ENCODE measurements at regions not wholly inside any gene's neighbourhood (a gene's known extent, or its start where the extent isn't known, plus 50 kb on each side); places are given as distances from the start of the nearest gene placed in this dataset.

DNA sequence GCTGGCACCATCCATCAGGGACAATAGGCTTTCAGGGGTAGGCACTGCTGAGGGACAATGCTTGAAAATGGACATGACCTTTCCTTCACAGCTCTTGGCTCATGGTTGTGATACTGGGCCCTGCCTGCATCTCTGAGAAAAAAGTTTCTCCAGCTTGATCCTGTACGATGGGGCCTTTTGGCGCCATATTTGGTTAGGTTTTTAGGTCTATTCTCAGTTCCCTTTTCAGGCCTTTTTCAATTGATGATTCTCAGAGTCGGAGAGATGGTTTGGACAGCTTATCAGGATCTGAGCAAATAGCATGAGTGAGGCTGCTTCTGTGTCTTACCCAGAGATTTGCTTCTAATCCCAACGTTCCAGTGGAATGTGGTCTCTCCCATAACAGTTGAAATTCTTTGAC is 141.6 kb downstream of the ZNF518B start:
- Histone ChIP-seq H3K4me3 (ENCODE audit: insufficient read depth, low read depth, low read length) (no peak overlapping the region), H3K27me3 (ENCODE audit: control insufficient read depth, insufficient read depth, low read length) (no peaks in the 10 kb centered on the region), H3K36me3 (replicated peaks; ENCODE audit: control insufficient read depth, insufficient read depth, low read length) (no peaks in the 10 kb centered on the region)
- DNase-seq = no peak

GRCh38 chr4:10312568-10312967 is 144.7 kb downstream of the ZNF518B start:
- no peaks in the 10 kb centered on the region for H3K36me3 ChIP-seq (replicated peaks; ENCODE audit: control insufficient read depth, insufficient read depth, low read length)
- DNase-seq = no peak
- no peak overlapping the region for H3K4me3 ChIP-seq (ENCODE audit: insufficient read depth, low read depth, low read length)
- no peaks in the 10 kb centered on the region for H3K27me3 ChIP-seq (ENCODE audit: control insufficient read depth, insufficient read depth, low read length)

DNA sequence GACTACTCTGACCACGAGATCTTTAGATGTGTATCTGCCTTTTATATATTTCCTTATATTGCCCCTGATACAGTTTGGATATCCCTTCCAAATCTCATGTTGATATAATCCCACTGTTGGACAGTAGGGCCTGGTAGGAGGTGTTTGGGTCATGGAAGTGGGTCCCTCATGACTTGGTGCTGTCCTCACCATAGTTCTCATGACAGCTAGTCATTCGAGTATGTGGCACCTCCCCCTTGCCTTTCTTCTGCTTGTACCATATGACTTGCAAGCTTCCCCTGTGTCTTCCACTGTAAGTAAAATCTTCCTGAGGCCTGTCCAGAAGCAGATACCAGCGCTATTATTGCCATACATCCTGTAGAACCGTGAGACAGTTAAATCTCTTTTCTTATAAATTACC is 145.3 kb downstream of the ZNF518B start:
- DNase-seq = no peak
- Histone ChIP-seq H3K27me3 (ENCODE audit: control insufficient read depth, insufficient read depth, low read length) (no peaks in the 10 kb centered on the region), H3K36me3 (replicated peaks; ENCODE audit: control insufficient read depth, insufficient read depth, low read length) (no peaks in the 10 kb centered on the region), H3K4me3 (ENCODE audit: insufficient read depth, low read depth, low read length) (no peak overlapping the region)

DNA sequence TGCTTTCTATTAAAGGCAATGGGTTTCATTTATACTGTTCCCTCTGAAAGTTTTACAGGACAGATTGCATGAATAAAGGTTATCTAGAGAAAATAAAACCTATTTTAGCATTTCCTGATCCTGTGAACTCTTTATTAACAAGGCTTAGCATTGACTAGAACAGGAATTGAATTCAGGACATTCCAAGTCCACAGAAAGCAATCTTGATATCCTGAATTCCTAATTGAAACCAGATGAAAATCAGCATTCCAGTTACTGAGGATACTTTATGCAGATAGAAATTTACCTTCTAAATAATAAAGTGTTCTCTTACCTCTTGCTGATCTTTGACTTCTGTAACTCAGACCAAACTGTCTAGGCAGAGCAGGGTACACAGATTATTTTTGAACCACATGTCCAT is 151.4 kb downstream of the ZNF518B start:
- no peak for DNase-seq
- Histone ChIP-seq H3K4me3 (ENCODE audit: insufficient read depth, low read depth, low read length) (no peak overlapping the region), H3K27me3 (ENCODE audit: control insufficient read depth, insufficient read depth, low read length) (no peaks in the 10 kb centered on the region; the same call in 1 of the 2 replicates), H3K36me3 (replicated peaks; ENCODE audit: control insufficient read depth, insufficient read depth, low read length) (no peaks in the 10 kb centered on the region)

GRCh38 chr4:10303291-10303690 is 153.9 kb downstream of the ZNF518B start:
- Histone ChIP-seq H3K36me3 (replicated peaks; ENCODE audit: control insufficient read depth, insufficient read depth, low read length) (no peaks in the 10 kb centered on the region), H3K27me3 (ENCODE audit: control insufficient read depth, insufficient read depth, low read length) (no peaks in the 10 kb centered on the region; the same call in 1 of the 2 replicates), H3K4me3 (ENCODE audit: insufficient read depth, low read depth, low read length) (no peak overlapping the region)
- no peak for DNase-seq

DNA sequence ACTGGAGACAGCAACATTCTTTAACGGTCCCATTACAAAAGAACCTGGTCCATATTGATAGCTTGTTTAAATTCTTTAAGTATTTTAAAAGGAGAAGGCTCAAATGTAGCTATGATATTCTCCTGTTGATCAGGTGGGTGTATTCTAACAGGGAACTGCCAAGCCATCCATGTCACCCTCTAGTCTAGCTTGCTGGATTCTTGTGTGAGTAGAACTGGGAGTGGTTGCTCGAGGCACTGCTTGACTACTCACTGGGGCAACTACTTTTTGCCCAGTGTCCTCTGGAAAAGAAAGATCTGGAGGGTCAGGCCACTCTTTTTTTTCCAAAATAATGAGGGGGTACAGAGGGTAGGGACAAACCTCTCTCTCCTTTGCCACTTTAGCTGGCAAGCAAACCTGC is 155.1 kb downstream of the ZNF518B start:
- Histone ChIP-seq H3K36me3 (replicated peaks; ENCODE audit: control insufficient read depth, insufficient read depth, low read length) (no peaks in the 10 kb centered on the region), H3K4me3 (ENCODE audit: insufficient read depth, low read depth, low read length) (no peak overlapping the region), H3K27me3 (ENCODE audit: control insufficient read depth, insufficient read depth, low read length) (no peaks in the 10 kb centered on the region; the same call in 1 of the 2 replicates)
- DNase-seq = no peak

DNA sequence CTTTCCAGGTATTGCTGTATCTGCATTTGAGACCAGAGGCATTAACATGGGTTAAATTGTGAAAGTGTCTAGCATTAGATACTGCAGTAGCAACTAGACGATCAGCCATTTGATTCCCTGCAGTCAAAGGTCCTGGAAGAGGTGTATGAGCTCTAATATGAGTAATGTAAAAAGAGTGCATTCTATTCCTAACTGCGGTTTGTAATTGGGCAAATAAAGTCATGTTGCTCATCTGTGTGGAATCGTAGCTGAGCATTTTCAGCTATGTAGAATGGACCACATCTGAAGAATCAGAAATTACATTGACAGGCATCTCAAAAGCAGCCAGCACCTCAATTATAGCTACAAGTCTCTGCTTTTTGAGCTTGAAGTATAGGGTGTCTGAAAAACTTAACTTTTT is 157.6 kb downstream of the ZNF518B start:
- H3K4me3 ChIP-seq (ENCODE audit: insufficient read depth, low read depth, low read length) = no peak overlapping the region
- DNase-seq = no peak
- no peaks in the 10 kb centered on the region for H3K36me3 ChIP-seq (replicated peaks; ENCODE audit: control insufficient read depth, insufficient read depth, low read length)

GRCh38 chr4:10298681-10299080 is 158.5 kb downstream of the ZNF518B start:
- H3K27me3 ChIP-seq (ENCODE audit: control insufficient read depth, insufficient read depth, low read length) = no peaks in the 10 kb centered on the region
- H3K36me3 ChIP-seq (replicated peaks; ENCODE audit: control insufficient read depth, insufficient read depth, low read length) = no peaks in the 10 kb centered on the region
- no peak overlapping the region for H3K4me3 ChIP-seq (ENCODE audit: insufficient read depth, low read depth, low read length)
- DNase-seq = no peak

More for the DNA sequence above, 157.6 kb downstream of the ZNF518B start:
- H3K27me3 ChIP-seq (ENCODE audit: control insufficient read depth, insufficient read depth, low read length) = no peaks in the 10 kb centered on the region

GRCh38 chr4:10296730-10297129 is 160.5 kb downstream of the ZNF518B start:
- no peak for DNase-seq
- Histone ChIP-seq H3K36me3 (replicated peaks; ENCODE audit: control insufficient read depth, insufficient read depth, low read length) (no peaks in the 10 kb centered on the region), H3K4me3 (ENCODE audit: insufficient read depth, low read depth, low read length) (no peak overlapping the region), H3K27me3 (ENCODE audit: control insufficient read depth, insufficient read depth, low read length) (no peaks in the 10 kb centered on the region)

DNA sequence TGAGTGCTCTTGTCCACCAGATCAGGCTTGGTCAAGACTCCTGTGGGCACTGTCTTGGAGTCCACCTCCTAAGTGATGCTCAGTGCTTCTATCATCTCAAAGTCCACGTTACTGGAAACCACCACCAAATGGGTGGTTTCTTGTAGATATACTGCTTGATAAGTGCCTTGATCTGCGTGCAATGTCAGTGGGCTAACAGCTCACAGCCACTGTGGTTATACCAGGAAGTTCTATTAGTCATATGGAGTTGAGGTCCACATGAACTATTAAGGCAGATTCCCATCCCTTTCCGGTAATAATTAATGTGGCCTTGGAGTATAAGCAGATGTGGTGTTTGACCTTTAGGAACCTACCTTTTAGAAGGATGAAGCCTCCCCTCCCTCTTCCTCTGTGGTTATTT is 161.9 kb downstream of the ZNF518B start:
- Histone ChIP-seq H3K4me3 (ENCODE audit: insufficient read depth, low read depth, low read length) (no peak overlapping the region), H3K27me3 (ENCODE audit: control insufficient read depth, insufficient read depth, low read length) (no peaks in the 10 kb centered on the region), H3K36me3 (replicated peaks; ENCODE audit: control insufficient read depth, insufficient read depth, low read length) (no peaks in the 10 kb centered on the region)
- no peak for DNase-seq

GRCh38 chr4:10289538-10289906 is 167.7 kb downstream of the ZNF518B start:
- no peak for DNase-seq
- Histone ChIP-seq H3K36me3 (replicated peaks; ENCODE audit: control insufficient read depth, insufficient read depth, low read length) (no peaks in the 10 kb centered on the region), H3K27me3 (ENCODE audit: control insufficient read depth, insufficient read depth, low read length) (no peaks in the 10 kb centered on the region), H3K4me3 (ENCODE audit: insufficient read depth, low read depth, low read length) (no peak overlapping the region)

- no peak overlapping the region for H3K4me3 ChIP-seq (ENCODE audit: insufficient read depth, low read depth, low read length)
- no peak for DNase-seq
- H3K27me3 ChIP-seq (ENCODE audit: control insufficient read depth, insufficient read depth, low read length) = no peaks in the 10 kb centered on the region
- no peaks in the 10 kb centered on the region for H3K36me3 ChIP-seq (replicated peaks; ENCODE audit: control insufficient read depth, insufficient read depth, low read length)
These were observed 168.2 kb downstream of the ZNF518B start for GRCh38 chr4:10288830-10289537.

GRCh38 chr4:10285028-10285427 is 168.4 kb upstream of the WDR1 start:
- Histone ChIP-seq H3K27me3 (ENCODE audit: control insufficient read depth, insufficient read depth, low read length) (no peaks in the 10 kb centered on the region), H3K4me3 (ENCODE audit: insufficient read depth, low read depth, low read length) (no peak overlapping the region), H3K36me3 (replicated peaks; ENCODE audit: control insufficient read depth, insufficient read depth, low read length) (no peaks in the 10 kb centered on the region)
- no peak for DNase-seq

DNA sequence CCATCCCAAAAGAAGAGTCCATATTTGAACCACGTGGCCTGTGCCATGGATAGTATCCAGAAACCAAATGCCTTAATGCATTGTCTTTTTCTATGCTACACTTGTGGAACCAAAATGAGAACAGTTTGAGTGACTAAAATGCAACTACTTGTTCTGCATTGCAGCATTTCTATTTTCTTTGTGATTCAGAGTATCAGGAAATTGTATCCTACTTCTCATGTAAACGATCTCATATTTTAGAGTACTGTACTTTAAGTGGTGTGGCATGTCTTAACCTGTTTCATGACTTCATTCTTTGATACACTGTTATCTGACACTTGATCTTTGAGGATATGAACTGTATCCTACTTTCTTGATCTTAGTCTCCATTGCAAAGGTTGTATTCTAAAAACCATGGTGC is 167.2 kb upstream of the WDR1 start:
- H3K36me3 ChIP-seq (replicated peaks; ENCODE audit: control insufficient read depth, insufficient read depth, low read length) = no peaks in the 10 kb centered on the region
- no peak for DNase-seq
- H3K4me3 ChIP-seq (ENCODE audit: insufficient read depth, low read depth, low read length) = no peak overlapping the region
- H3K27me3 ChIP-seq (ENCODE audit: control insufficient read depth, insufficient read depth, low read length) = no peaks in the 10 kb centered on the region

- Histone ChIP-seq H3K36me3 (replicated peaks; ENCODE audit: control insufficient read depth, insufficient read depth, low read length) (no peaks in the 10 kb centered on the region), H3K4me3 (ENCODE audit: insufficient read depth, low read depth, low read length) (no peak overlapping the region), H3K27me3 (ENCODE audit: control insufficient read depth, insufficient read depth, low read length) (no peaks in the 10 kb centered on the region)
- DNase-seq = no peak
These were observed 165.4 kb upstream of the WDR1 start for GRCh38 chr4:10281996-10282395.

GRCh38 chr4:10279261-10279660 is 162.7 kb upstream of the WDR1 start:
- no peak for DNase-seq
- Histone ChIP-seq H3K4me3 (ENCODE audit: insufficient read depth, low read depth, low read length) (no peak overlapping the region), H3K27me3 (ENCODE audit: control insufficient read depth, insufficient read depth, low read length) (no peaks in the 10 kb centered on the region), H3K36me3 (replicated peaks; ENCODE audit: control insufficient read depth, insufficient read depth, low read length) (no peaks in the 10 kb centered on the region)

Measured in H7 (cell line).